HG03575 (cell line): ENCODE measurements at regions not wholly inside any gene's neighbourhood (a gene's known extent, or its start where the extent isn't known, plus 50 kb on each side); places are given as distances from the start of the nearest gene placed in this dataset.
"Not testable (repeated sequence)": the region's sequence is repeated elsewhere in the genome, so short reads cannot be mapped to it uniquely, and the experiment has no call there.

Experiments
- ATAC-seq: cut with Tn5 transposase; IDR thresholded peaks from one replicate; pipeline ENCODE4 v1.9.1; 2021; ENCODE audit not compliant: unreplicated experiment, insufficient number of reproducible peaks, low FRiP score; ENCODE audit errors: extremely low read depth

DNA sequence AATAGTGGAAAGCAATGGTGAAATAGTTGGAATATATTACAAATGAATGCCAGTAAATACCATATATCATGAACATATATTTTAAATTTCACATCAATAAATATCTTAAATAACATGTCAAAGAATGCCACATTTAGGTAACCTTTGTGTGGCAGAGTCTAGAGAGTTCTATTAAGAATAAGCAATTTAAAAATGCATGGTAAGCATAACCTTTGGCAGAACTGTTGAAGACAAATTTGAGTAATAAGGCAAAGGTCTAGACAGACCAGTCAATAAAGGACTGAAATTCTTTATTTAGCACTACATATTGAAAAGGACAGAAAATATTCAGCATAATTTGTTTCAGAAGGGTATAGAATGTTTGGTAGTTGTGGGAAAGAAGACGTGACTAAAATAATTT, 1417.0 kb downstream of the SUCLG1 start:
- ATAC-seq, result no peak

DNA sequence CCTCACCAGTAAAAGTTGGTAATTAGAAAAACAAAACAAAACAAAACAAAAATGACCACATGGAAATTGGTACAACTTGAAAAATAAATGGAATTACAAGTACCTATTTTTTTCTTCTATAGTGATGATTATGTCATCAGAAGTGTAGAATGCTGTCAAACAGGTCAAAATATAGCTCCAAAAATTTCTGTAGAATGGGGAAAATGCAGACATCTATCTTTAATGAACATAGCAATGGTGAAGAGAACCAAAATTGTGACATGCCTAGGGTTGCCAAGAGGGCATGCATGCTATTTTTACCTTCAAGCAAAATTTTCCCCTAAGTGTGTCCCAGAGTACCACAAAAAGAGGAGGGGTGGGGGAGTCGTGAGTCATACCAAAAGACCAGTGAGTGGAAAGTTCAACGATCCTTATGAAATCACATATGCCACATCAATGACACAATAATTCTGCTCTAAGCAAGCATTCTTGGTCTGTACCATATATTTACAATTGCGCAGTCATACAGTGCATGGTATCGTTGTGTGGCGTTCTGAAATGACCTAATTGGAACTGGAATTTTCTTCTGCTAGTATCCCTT, 1436.4 kb downstream of the SUCLG1 start:
- no peak for ATAC-seq

DNA sequence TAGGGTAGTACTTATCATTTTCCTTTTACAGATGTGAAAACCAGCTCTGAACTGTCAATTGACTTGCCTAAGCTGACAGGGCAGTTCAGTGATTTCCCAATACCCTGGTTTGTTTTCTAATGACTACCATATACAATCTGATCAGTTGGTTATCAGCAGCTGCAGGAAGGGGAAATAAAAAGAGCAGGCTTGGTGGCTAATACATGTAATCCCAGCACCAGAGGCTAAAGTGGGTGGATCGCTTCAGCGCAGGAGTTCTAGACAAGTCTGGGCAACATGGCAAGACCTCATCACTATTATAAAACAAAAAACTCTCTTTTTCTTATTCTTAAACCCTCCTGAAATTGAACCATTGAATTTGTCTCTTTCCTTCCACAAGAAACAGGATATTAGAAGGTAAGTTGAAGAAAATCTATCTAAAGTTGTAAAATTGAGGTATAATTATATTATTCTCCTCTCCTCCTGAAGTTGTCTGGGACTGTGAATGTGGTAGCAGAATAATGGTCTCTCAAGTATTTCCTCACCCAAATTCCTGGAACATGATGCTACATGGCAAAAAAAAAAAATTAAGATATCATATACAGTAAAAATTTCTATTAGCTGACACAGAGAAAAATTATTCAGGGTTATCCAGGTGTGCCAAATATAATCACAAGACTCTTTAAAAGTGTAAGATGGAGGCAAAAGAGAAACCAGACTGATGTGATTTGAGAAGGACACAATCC, 1441.6 kb downstream of the SUCLG1 start:
- no peak for ATAC-seq

DNA sequence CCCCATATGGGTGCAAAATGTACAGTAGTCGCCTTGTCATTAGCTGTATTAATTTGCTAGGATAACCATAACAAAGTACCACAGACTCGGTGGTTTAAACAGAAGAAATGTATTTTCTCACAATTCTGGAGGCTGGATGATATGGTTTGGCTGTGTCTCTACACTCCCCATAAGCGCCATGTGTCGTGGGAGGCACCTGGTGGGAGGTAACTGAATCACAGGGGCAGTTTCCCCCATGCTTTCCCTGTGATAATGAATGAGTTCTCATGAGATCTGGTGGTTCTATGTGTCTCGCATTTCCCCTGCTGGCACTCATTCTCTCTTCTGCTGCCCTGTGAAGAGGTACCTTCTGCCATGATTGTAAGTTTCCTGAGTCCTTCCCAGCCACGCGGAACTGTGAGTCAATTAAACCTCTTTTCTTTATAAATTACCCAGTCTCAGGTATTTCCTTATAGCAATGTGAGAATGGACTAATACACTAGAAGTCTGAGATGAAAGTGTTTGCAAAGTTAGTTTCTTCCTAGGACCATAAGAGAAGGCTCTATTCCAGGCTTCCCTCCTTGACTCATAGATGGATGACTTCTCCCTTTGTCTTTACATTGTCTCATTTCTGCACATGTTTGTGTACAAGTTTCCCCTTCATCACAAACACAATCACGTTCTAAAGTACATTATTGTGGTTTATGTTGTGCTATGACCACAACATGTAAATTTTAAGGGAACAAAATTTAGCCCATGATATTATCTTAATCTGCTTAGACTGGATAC, 1442.6 kb downstream of the SUCLG1 start:
- no peak for ATAC-seq

- no peak for ATAC-seq
Observed at GRCh38 chr2:83015900-83016299, 1443.2 kb downstream of the SUCLG1 start.

- ATAC-seq, result no peak
Observed at GRCh38 chr2:83015035-83015715, 1443.9 kb downstream of the SUCLG1 start.

- ATAC-seq, result no peak
Observed at GRCh38 chr2:83014462-83014861, 1444.6 kb downstream of the SUCLG1 start.

DNA sequence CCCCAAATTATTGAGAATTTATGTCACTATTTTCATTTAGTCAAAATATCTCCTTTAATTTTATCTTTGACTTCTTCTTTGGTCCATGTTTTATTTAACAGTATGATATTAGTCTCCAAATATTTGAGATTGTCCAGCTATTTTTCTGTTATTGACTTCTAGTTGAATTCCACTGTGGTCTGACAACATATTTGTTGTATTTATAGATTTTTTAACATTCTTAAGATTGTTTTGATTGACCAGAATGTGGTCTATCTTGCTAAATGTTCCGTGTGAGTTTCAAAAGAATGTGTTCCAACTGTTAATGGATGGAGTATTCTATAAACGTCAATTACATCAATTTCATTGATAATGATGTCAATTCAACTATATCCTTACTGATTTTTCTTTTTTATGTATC, 1452.1 kb downstream of the SUCLG1 start:
- ATAC-seq, result no peak

DNA sequence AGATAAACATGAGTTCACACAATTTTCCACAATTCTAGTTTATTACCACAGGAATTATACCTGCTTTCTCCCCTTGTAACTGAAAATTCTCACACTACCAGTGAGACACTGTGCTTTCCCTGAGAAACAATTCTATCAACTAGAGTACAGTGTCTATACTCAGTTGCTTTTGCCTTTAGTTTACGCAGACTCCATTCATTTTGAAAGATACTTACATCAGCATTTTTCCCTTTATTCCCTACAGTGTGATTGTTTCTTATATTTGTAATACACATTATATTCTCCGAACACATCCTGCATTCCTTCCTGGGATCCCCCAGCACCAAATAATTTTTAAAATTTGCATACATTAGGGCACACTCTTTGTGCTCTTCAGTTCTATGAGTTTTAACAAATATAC, 1455.5 kb downstream of the SUCLG1 start:
- no peak for ATAC-seq

GRCh38 chr2:83002706-83003105, 1456.4 kb downstream of the SUCLG1 start:
- no peak for ATAC-seq

- ATAC-seq, result no peak
Observed at GRCh38 chr2:82998781-82999180, 1460.3 kb downstream of the SUCLG1 start.

DNA sequence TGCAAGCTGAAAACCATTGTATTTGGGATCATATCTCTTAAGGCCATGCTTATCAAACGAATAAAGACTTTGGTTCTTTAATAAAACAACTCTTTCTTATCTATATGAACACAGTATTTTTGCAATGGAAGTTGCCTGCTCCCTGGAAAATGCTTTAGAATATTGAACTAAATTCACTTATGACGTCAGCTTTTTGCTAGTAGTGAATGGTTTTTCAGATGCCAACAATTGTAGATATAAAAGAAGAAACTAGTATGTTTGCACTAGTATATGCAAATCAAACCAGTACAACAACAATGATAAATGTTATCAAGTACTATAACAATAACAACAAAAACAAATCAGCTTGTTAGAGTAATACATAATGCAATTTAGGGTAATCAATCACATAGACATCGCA, 1462.9 kb downstream of the SUCLG1 start:
- ATAC-seq, result no peak

GRCh38 chr2:82994151-82994550, 1464.9 kb downstream of the SUCLG1 start:
- ATAC-seq, result no peak

DNA sequence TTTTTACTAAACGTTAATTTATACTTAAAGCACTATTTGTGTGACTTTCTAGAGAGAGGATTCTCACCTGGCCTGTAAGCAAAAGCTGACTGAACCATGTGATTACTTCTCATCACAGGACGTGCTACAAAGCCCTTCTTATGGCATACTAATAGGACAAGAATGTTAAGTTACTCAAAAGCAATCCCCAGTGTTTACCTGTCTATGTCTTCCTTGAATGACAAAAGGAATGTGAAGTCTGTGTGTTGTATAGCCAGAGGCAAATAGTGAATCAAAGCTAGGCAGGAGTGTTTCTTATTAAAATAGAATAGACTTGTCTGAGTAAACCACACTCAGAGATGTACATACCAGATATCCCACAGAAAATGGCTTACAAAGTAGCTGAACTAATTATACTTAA, 1465.5 kb downstream of the SUCLG1 start:
- no peak for ATAC-seq

GRCh38 chr2:82992968-82993367, 1466.1 kb downstream of the SUCLG1 start:
- ATAC-seq, result no peak

DNA sequence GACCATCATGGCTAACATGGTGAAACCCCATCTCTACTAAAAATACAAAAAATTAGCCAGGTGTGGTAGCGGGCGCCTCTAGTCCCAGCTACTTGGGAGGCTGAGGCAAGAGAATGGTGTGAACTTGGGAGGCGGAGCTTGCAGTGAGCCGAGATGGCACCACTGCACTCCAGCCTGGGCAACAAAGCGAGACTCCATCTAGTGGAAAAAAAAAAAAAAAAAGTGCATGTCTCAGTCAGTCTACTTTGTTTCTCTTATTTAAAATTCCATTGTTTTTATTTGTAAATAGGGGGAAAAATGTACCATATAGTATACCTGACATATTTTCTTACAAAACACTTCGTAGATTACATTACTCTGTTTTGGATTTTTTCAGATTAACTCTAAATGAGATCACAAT, 1471.4 kb downstream of the SUCLG1 start:
- ATAC-seq, result not testable (repeated sequence)

DNA sequence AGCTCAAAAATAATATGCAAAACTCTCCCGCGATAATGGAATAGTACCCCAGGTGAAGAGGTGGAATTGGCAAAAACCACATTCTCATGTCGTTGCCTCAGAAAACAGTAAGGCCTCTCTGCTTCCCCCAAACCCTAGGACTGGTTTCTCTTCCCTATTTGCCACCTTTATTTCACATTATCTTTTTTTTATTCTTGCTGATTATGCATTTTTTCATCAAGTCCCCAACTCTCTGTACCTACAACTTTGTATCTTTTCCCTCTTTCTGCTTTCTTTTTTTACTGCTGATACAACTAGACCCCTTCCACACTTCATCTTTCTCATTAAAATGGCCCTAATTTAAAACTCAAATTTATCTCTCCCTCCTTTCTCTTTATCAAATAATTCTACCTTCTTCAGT, 1472.2 kb downstream of the SUCLG1 start:
- no peak for ATAC-seq

DNA sequence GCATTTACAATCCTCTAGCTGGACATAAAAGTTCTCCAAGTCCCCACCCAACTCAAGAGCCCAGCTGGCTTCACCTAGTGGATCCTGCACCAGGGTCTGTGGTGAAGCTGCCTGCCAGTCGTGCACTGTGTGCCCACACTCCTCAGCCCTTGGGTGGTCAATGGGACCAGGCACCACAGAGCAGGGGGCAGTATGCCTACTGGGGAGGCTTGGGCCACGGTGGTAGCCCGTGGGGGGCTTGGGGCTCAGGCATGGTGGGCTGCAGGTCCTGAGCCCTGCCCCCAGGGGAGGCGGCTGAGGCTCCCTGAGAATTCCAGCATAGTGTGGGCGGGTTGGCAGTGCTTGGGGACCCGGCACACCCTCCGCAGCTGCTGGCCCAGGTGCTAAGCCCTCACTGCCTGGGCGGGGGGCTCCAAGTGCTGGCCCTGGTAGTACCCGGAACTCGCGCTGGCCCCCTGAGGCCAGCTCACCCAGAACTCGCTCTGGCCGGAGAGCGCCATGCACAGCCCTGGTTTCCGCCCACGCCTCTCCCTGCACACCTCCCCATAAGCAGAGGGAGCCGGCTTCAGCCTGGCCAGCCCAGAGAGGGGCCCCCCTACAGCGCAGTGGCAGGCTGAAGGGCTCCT, 1473.4 kb downstream of the SUCLG1 start:
- ATAC-seq, result no peak

DNA sequence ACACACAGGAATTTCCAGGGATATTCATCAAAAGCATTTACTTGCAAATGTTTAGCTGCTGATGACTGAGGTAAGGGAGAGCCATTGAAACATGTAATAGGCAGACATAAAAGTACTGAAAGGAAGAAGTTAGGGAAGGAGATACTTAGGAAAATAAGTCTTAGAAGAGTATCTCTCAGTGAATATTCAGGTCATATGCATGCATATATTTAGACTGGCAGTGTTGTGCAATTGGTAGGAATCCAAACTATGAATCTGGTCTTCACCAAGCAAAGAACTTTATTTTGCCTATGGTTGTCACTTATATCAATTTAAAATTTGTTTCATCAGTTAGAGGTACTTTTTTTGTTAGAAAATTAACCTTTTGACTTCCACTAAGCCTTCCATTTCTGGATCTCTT, 1490.7 kb downstream of the SUCLG1 start:
- no peak for ATAC-seq
